CD4-positive, alpha-beta T cell treated with Interleukin-10 for 1 hour (primary cell): ENCODE measurements at regions not wholly inside any gene's neighbourhood (a gene's known extent, or its start where the extent isn't known, plus 50 kb on each side); places are given as distances from the start of the nearest gene placed in this dataset.
"Not testable (repeated sequence)": the region's sequence is repeated elsewhere in the genome, so short reads cannot be mapped to it uniquely, and the experiment has no call there.

Source experiments
- DNase-seq: peaks from one replicate; pipeline ENCODE4 v3.0.0-alpha.2; 2020

DNA sequence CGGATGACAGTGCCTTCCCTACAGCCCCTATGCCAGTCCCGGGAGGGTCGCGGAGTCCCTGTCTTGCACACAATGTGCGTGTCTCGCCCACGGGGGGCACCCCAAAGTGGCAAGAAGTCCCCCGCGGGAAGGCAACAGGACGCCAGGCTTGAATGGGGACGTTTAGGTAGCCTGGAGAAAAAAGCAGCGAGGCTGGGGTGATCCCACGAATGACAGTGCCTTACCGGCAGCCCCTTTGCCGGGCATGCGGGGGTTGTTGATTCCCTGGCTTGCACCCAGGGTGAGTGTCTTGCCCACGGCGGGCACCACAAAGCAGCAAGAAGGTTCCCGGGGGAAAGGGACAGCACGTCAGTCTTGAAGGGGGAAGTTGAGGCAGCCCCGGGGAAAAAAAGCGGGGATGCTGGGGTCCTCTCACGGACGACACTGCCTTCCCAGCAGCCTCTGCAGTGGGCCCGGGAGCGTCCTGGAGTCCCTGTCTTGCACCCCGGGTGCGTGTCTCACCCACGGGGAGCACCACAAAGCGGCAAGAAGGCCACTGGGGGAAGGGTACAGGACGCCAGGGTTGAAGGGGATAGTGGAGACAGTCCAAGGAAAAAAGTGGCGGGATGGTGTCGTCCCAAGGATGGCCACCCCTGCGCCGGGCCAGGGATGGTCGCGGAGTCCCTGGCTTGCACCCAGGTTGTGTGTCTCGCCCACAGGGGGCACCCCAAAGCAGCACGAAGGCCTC is 156.8 kb upstream of the ALG10B start:
- DNase-seq: no peak

DNA sequence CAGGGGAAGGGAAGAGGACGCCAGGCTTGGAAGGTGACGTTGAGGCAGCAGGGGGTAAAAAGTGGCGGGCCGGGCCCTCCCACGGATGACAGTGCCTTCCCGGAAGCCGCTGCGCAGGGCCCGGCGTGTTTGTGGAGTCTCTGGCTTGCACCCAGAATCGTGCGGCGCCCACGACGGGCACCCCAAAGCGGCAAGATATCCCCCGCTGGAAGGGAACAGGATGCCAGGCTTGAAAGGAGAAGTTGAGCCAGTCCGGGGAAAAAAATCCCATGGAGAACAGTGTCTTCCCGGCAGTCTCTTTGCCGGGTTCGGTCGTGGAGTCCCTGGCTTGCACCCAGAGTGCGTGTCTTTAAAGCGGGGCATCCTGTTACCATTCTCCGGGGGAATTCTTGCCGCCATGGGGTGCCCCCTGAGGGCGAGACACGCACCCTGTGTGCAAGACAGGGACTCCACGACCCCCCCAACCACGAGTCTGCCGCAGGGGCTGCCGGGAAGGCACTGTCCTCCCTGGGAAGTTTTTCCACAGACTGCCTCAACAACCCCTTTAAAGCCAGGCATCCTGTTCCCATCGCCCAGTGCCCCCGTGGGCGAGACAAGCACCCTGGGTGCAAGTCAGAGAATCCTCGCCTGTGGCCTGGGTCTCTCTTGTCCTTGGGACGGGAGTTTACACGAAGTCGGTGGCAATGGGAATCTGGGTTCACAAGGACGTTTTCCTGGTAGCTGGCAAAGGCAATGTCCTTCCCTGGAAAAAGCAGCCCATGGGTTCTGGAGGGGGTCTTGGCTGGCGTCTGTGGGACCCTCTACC is 156.1 kb upstream of the ALG10B start:
- no peak for DNase-seq

DNA sequence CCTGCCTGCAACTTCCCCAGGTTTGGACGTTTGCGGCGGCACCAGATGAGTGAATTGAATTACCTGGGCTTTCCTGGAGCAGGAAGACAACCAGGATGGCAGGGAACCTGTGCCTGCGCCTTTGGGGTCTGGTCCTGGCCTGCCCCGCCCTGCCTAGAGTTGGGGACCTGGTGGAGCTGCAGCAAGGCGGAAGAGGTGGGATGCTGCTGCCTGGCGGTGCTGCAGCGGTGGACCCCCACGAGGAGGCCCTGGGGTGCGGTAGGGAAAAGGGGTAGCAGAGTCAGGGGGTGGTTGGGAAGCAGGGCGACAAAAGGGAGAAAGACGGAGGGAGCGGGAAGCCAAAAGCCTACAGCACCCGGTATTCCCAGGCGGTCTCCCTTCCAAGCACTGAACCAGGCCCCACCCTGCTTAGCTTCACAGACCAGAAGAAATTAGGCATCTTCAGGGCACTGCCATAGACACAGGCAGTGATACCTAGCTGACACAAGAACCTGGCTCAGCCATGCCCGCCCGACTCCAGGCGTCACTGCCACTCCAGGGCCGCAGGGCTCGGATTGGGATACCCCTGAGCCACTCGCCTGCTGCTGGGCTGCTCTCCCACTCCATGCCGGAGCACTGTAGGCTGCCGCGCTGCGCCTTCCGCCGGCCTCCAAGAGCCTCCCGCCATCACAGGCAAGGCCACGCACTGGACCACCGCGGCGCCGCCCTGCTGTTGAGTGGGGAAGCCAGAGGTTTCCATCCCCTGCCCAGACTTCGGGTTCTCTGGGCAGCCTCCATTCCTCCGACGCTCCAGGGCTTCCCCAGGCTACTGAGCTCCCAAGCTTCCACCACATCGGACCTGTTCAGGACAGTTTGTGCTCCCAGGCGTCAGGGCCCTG is 155.2 kb upstream of the ALG10B start:
- no peak for DNase-seq

DNA sequence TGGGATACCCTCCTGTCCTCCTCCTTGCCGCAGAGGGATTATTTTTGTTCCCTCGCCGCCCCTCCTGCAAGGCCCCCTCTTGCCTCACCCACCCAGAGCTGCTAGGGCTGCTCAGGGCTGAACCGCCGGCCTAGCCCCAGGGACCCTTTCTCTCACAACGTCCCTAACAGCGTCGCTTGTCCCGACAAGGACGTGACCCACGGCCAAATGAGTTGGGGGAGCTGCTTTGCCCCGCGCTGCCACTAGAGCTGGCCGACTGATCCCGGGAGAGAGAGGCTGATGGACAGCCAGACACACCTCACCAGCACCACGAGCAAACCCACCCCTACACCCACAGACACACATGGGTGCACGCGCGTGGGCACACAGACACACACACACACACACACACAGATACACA is 154.6 kb upstream of the ALG10B start:
- DNase-seq: no peak

DNA sequence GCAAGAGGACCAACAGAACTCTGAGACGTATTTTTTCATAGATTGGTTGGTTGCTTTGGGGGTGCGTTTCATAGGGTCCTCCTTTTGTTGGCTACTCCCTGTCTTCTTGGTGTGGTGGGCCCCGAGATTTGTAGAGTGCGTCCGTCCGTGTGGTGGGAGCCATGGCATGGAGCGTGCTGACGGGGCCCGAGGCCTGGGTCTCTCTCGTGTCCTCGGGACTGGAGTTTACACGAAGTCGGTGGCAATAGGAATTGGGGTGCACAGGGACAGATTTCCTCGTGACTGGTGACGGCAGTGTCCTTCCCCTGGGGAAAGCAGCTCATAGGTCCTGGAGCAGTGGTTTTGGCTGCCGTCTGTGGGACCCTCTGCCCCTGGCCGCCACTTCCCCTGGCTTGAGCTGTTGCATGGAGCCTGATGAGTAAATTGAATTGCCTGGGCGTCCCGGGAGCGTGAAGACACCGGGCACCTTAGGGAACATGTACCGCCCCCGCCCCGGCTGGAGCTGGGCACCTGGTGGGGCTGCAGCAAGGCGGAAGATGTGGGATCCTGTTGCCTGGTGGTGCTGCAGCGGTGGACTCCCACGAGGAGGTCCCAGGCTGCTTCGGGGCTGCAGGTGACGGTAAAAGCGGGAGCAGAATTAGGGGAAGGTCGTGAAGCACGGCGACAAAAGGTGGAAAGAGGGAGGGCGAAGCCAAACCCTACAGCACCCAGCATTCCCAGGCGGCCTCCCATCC is 153.7 kb upstream of the ALG10B start:
- no peak for DNase-seq

DNA sequence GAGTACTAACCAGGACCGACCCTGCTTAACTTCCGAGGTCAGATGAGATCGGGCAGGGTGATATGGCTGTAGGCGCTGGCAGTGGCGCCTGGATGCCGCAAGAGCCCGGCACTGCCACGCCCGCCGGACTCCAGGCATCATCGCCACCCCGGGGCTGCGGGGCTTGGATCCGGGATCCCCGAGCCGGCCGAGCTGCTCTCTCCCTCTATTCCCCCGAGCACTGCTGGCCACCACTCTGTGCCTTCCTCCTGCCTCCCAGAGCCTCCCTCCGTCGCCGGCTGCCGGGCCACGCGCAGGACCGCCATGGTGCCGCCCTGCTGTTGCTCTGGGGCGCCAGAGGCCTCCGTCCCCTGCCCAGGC is 153.2 kb upstream of the ALG10B start:
- no peak for DNase-seq

DNA sequence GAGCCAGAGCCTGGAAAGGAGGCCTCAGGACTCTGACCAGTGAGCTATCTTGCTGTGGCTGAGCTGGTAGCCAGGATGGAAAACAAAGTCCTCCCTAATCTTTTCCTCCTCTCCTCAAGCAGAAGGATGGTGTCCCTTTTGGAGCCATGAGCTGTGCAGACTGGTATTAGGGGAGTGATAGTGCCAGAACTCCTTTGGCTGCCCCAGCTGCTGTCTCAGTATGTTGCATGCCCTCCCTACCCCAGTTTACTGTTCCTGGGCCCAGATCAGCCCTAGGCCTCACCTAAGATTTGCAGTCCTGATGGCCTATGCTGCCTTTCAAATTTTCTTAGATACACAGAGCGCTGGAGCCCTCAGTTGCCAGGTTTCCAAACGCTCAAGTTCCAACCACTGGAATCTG is 150.3 kb upstream of the ALG10B start:
- DNase-seq: no peak

DNA sequence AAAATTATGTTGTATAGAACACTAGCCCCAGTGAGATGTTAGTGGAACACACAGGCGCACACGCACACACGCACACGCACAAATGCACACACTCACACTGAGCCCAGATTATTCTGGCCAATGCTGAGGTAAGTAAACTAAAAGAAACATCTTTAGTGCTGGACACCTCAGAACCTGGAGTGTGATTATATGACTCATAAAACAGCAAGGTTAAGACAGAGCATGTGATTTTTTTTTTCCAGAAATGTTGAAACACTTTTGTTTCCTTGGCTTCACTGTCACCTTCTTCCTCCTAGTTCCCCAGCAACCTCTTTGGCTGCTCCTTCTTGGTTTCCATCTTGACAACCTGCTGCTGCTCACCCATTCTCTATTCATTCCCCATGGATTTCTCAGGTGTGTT is 141.0 kb upstream of the ALG10B start:
- no peak for DNase-seq

DNA sequence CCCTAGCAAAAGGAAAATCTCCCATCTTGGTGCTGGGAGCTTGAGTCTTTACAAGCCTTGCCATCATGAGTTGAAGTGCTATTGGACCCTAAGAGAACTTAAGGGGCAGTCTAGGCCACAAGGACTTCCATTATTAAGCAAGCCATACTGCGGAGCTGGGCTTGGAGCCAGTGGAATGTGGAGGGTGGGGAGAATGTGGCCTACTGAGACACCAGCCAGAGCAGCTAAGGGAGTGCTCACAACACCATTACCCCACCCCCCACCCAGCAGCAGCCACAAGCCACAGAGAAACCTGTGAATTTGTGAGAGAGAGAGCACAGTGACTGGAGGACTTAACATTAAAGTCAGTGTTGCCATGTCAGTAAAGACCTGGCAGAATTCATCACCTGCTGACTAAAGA is 133.0 kb upstream of the ALG10B start:
- DNase-seq: not testable (repeated sequence)

DNA sequence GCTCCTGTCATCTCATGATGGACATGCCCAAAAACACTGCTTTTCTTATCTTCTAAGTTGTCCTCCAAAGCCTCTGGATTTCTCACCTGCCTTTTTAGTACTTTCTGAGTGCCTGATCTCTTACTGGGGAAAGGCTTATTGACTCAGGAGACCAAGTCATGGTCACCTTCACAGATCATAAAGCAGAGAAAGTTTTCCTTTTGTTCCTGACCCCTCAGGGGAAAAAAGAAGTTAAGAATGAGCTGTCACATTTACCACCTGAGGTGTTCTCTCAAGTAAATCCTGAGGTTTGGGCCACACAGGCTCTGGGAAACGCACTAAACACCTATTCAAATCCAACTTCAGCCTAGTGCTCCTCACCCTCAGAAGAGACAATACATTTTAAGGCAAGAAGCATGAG is 119.3 kb upstream of the ALG10B start:
- not testable (repeated sequence) for DNase-seq

DNA sequence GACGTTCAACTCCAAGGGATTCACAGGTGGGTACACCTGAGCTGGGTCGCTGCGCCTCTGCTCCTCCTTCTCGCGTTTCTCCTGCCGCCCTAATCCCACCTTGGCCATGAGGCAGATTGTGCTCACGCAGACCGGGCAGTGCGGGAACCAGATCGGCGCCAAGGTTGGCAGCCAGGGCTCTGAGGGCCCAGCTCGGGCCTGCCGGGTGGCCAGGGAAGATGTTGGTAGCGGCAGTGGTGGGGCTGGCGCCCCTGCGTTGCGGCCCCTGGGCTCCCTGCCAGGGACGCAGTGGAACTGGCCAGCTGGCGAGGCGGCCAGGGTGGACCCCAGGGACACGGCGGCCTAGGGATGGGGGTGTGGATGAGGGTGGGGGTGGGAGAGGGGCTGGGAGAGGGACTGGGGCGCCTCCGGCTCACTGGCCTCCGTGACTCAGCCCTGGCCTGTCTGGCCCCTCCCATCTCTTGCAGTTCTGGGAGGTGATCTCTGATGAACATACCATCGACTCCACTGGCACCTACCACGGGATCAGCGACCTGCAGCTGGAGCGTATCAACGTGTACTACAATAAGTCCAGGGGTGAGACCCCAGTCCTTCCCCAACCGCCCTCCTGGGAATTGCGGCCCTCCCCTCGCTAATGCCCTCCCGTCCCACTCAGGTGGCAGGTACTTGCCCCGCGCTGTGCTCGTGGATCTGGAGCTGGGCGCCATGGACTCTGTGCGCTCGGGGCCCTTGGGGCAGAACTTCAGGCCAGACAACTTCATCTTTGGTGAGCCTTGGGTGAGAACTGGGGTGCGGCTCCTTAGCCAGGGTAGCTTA is 114.9 kb upstream of the ALG10B start:
- no peak for DNase-seq

DNA sequence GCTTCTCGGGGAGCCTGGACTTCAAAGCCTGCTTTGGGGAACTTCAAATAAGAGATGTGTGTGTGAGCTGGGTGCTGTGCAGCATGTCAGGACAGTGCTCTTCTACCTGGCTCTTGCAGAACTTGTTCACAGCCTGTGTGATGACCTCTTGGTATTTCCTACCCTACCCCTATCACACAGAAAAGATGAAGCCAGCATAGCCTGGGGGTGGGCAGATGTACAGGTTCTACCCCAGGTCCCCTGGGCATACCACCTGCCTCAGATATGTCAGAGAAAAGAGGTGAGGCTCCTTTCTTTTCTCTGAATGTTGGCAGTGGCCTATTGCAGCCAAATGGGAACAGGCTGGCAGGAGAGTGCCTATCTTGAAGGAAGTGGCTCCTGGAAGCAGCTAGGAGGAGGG is 111.7 kb upstream of the ALG10B start:
- no peak for DNase-seq

DNA sequence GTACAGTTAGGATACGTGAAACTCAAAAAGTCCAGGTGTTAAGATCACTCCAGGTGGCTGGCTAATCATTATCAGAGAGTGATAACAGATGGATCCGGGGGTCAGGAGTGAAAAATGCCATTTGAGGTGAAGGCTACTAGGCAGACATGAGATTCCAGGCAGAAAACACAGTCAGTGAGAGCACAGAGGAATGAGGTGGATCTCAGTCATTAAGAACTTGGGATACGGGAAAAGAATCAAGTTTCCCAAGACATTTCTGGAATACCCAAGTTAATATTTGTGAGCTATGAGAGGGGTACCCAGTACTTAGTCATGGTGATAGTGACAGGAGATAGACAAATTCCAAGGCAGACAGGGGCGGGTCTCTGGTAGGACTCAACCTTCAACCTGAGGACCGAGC is 94.6 kb upstream of the ALG10B start:
- no peak for DNase-seq

DNA sequence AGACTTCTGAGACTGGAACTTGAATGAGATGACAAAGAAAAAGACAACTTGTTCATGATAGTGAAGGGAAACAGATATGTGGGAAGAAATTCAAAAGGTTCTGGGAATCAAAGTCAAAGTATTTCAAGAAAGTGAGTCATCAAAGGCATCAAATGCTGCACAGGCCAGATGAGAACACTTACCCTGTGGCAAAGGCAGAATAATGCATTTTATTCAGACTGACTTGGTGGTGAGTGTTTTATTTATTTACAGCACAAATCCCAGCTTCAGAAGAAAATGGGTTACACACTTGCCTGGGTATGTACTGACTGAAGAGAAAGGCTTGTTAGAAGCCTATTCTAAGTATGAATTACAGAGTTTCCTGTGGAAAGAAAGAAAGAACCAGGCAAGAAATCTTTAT is 78.2 kb upstream of the ALG10B start:
- not testable (repeated sequence) for DNase-seq

DNA sequence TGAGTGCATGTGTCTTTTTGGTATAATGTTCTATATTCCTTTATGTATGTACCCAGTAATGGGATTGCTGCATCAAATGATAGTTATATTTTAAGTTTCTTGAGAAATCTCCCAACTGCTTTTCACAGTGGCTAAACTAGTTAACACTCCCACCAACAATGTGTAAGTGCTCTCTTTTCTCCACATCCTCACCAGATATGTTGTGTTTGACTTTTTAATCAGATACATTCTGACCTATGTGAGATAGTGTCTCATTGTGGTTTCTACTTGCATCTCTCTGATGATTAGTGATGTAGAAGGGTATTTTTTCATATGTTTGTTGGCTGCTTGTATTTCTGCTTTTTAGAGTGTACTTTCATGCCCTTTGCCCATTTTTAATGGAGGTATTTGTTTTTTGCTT is 62.8 kb upstream of the ALG10B start:
- DNase-seq: no peak

DNA sequence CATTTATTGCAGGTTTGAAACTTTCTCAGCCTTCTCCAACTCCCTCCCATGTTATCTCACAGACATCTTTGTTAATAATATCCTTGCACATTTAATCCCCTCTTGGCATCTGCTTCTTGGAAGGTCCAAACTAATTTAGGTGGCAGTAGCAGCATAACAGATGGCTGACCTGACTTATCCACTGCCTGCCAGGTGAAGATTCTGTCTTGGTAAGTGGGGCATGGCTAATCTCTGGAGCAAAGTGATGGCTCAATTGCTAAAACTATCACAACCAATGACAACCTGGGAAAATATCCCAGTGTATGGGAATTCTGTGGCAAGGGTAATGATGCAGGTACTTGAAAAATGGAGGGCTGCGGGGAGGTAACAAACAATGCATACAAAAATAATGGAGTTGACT is 58.2 kb upstream of the ALG10B start:
- no peak for DNase-seq
